ENCODE measurements at regions not wholly inside any gene's neighbourhood (a gene's known extent, or its start where the extent isn't known, plus 50 kb on each side); places are given as distances from the start of the nearest gene placed in this dataset.
"Not testable (repeated sequence)": the region's sequence is repeated elsewhere in the genome, so short reads cannot be mapped to it uniquely, and the experiment has no call there.

GRCh38 chr3:162987085-162987794 lies 1490.6 kb downstream of the OTOL1 start:
- intact Hi-C loops (cut with DNase I); DNase-seq (ENCODE audit: missing footprints); ATAC-seq: not testable (repeated sequence)

GRCh38 chr3:162992741-162993140 lies 1496.1 kb downstream of the OTOL1 start:
- intact Hi-C loops (cut with DNase I): no loop called here
- ATAC-seq (no peak), DNase-seq (ENCODE audit: missing footprints) (no peak)

DNA sequence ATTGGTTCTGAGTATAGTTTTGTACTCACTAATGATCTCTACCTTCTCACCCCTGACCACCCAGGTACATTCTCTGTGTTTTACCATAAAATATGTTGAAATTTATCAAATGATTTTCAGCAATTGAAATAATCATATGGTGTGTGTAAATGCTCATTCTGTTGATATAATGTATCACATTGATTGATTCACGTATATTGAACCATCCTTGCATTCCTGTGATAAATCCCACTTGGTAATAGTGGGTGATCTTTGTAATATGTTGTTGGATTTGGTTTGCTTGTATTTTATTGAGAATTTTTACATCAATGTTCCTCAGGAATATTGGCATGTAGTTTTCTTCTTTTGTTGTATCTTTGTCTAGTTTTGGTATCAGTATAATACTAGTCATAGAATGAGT lies 1497.6 kb downstream of the OTOL1 start:
- intact Hi-C loops (cut with DNase I): no loop called here
- DNase-seq (ENCODE audit: missing footprints): no peak

GRCh38 chr3:162996368-162996767 lies 1499.8 kb downstream of the OTOL1 start:
- no peak for ATAC-seq
- no peak for DNase-seq (ENCODE audit: missing footprints)
- intact Hi-C loops (cut with DNase I): no loop called here

More for the DNA sequence above, 1497.6 kb downstream of the OTOL1 start:
- ATAC-seq: no peak

DNA sequence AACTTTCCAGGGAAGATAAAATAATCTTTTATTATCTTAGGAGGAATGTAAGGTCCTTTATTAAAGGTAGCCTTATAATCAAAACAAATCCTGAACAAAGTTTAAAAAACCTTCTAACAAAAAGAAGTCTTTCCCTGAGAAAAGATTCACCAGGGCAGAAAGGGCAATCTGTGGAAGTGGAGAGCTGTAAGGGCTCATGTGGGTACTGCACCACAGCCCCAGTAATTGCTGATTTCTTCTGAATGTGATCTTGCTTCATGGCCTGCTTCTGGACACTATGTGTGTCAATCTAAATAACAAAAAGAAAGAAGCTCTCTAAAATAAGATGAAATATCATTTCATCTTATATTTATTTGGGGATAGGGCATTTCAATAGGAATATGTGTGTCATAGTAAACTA lies 1501.6 kb downstream of the OTOL1 start:
- ATAC-seq: no peak
- intact Hi-C loops (cut with DNase I): no loop called here
- no peak for DNase-seq (ENCODE audit: missing footprints)

GRCh38 chr3:163011596-163011995 lies 1515.0 kb downstream of the OTOL1 start:
- intact Hi-C loops (cut with DNase I): no loop called here
- ATAC-seq (no peak), DNase-seq (ENCODE audit: missing footprints) (no peak)

GRCh38 chr3:163016251-163016650 lies 1519.6 kb downstream of the OTOL1 start:
- DNase-seq (ENCODE audit: missing footprints): no peak
- intact Hi-C loops (cut with DNase I): no loop called here
- no peak for ATAC-seq

GRCh38 chr3:163018067-163018466 lies 1521.5 kb downstream of the OTOL1 start:
- ATAC-seq: no peak
- DNase-seq (ENCODE audit: missing footprints): no peak
- intact Hi-C loops (cut with DNase I): no loop called here

DNA sequence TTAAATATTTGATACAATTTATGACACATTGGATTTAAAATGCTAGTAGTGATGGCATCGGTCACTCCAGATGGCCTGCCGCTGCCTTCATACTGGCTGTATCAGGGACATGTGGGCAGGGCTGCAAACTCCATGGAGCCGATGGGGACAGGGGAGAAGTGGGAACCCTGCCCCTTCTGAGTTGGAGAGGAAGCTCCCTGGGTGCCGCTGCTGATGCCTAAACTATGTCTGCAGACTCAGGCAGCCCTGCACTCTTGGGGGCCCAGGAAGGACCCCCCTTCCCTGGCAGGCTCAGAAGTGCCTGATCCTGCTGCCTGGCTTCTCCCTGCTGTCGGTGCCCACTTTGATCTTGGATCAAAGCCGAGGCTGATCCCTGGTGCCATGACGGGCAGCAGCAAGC lies 1522.1 kb downstream of the OTOL1 start:
- no peak for ATAC-seq

DNA sequence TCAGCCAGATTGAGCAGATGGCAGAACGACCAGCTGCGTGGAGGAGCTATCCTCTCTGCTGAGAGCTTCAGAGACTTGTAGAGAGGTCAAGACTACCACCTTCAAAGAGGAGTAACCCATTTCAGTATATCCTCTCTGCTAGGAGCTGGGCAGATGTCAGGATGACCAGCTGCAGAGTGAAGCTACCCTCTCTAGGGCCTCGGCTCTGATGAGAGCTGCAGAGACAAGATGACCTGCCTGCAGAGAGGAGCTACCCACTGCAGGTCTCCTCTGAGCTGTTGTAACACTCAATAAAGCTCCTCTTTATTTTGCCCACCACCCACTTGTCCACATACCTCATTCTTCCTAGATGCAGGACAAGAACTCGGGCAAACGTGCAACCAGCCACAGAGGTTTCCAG lies 1522.7 kb downstream of the OTOL1 start:
- intact Hi-C loops (cut with DNase I): no loop called here
- no peak for ATAC-seq
- no peak for DNase-seq (ENCODE audit: missing footprints)

More for the DNA sequence above, 1522.1 kb downstream of the OTOL1 start:
- DNase-seq (ENCODE audit: missing footprints): no peak
- intact Hi-C loops (cut with DNase I): no loop called here

- intact Hi-C loops (cut with DNase I): no loop called here
- no peak for ATAC-seq
- DNase-seq (ENCODE audit: missing footprints): no peak
These were observed 1537.0 kb downstream of the OTOL1 start for GRCh38 chr3:163033652-163034051.

- no peak for ATAC-seq
These were observed 1543.0 kb downstream of the OTOL1 start for GRCh38 chr3:163039636-163040035.

DNA sequence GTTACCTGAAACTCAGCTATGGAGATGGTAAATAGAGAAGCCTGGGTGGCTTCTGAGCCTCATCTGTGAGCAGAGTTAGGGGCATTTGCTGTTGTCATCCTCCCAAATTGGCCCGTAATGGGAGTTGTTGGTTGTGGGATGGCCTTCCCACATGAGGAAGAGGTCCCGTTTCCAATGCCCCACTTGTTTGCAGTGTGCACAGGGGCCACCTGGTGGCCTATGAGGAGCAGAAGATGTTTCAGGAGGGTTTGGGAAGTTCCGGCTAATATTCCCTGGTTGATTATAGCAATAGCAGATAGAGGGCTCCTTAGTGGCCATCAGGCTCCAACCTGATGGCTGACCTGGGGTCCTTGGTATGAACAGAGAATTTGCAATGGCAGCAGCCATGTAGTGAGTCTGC lies 1546.5 kb downstream of the OTOL1 start:
- DNase-seq (ENCODE audit: missing footprints) (no peak), ATAC-seq (no peak)
- intact Hi-C loops (cut with DNase I): no loop called here

More at GRCh38 chr3:163039636-163040035, 1543.0 kb downstream of the OTOL1 start:
- DNase-seq (ENCODE audit: missing footprints): no peak
- intact Hi-C loops (cut with DNase I): no loop called here

DNA sequence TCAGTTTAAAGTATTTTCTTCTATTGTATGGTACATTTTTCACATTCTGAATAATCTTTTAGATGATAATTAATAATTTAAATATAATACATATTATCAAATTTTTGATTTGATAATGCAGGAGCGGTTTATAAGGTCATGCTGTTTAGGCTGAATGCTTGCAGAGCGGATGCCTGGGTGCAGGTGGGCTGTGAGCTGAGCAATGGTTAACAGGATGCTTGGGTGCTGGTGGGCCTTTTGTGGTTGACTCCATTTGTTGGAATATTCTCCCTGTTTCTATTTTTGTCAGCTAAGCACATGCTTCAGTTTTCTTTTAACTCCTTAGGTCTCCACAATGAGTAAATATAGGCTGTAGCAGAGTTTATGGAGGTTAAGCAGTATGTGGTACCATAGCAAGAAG lies 1549.3 kb downstream of the OTOL1 start:
- intact Hi-C loops (cut with DNase I): no loop called here
- ATAC-seq (no peak), DNase-seq (ENCODE audit: missing footprints) (no peak)

DNA sequence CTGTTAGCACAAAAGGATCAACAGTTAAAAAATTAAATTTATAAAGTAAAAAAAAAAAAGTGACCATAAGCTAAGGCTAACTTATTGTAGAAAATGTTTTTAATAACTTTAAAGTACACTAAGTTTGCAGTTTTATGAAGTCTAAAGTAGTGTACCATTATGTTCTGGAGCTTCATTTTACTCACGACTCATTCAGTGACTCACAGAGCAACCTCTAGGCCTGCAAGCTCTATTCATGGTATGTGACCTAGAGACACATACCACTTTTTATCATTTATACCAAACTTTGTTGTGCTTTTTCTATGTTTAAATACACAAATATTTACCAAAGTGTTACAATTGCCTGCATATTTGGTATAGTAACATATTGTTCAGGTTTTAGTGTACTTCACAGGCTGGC lies 1552.3 kb downstream of the OTOL1 start:
- DNase-seq (ENCODE audit: missing footprints) (no peak), ATAC-seq (no peak)
- intact Hi-C loops (cut with DNase I): no loop called here

DNA sequence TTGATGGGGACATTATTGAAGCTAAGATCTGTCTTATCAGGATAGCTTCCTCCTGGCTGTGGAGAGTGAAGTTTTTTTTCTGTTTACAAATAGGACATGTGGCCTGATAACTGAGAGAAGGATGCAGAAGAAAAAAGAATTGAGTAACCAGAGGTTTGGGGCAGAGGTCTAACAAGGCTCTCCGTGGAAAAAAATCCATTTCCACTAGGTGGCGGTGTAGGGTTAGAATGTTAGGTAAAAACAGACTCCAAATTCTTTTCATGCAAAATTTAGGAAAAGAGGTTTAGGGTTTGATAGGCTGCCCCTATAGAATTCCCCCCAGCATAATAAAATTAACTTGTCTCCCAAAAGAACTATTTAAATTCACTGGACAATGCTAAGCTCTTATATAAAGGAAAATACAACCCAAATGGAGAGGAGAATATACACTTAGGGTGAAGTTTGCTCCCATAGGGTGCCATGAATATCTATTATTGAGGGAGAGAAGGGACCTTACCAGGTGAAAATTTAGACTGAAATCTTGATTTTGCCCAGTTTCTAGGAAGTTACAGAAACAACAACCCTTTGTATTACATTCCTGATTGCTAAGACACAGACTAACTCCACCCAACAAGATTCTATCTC lies 1560.4 kb downstream of the OTOL1 start:
- intact Hi-C loops (cut with DNase I): loop anchor here (10.0 kb wide), 1 partner anchor 1142 kb away; no protein-coding TSS in a partner anchor
- no peak for ATAC-seq
- DNase-seq (ENCODE audit: missing footprints): no peak

DNA sequence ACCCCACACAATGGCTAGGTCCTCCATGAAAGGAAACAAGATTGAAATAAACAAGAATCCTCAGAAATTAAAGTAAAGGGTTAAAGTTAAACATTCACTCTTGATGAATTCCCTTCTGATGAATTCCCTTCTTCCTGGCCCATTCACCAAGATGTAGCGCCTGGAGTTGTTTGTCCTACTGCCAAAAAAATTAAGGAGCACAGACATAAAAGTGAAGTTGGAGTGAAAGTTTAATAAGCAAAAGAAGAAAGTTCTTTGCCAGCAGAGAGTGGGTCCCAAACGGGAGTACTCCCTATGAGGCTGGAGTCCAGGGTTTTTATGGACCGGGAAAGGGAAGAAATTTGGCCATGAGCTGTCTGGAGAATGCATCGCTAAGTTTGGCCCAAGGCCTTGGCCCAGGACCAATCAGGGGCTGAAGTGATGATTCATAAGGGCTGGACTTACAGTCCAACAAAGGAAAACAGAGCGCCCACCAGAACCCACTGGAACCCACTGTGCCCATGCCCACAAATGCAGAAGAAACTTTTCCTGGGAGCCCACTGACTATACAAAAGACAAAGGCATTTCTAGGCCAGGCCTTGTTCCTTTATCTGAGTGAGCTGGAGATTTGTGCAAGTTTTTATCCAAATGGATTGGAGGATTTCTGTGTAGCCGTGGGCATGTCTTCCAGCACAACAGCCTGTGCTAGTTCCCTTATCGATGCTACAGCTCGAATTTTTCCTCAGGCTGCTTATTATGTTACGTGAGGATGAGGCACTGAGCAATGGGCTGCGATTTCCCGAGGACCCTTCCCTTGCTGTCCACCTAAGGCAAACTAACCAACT lies 1561.6 kb downstream of the OTOL1 start:
- no peak for DNase-seq (ENCODE audit: missing footprints)
- ATAC-seq: peak; percentile 48

DNA sequence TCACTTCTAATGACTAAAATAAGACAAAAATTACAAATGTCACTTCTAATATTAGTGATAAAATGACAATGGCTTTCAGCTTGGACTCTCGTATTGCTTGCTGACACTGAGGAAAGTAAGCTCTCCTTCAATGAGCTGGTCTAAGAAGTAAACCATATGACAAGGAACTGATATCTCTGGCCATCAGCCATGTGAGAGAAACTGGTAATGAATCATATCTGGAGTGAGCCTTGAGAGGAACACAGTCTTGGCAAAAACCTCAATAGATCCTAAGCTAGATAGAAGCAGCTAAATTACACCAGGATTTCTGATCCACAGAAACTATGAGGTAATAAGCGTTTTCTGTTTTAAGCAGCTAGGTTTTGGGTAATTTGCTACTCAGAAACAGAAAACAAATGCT lies 1575.1 kb downstream of the OTOL1 start:
- no peak for DNase-seq (ENCODE audit: missing footprints)
- ATAC-seq: no peak
- intact Hi-C loops (cut with DNase I): no loop called here

More for the DNA sequence above, 1561.6 kb downstream of the OTOL1 start:
- intact Hi-C loops (cut with DNase I): loop anchor here (10.0 kb wide), 1 partner anchor 1143 kb away; no protein-coding TSS in a partner anchor

Measured in Right ventricle myocardium inferior (tissue), 1 donor.